GM18861 (cell line): ENCODE measurements at regions not wholly inside any gene's neighbourhood (a gene's known extent, or its start where the extent isn't known, plus 50 kb on each side); places are given as distances from the start of the nearest gene placed in this dataset.

Source experiments
- ATAC-seq: cut with Tn5 transposase; IDR thresholded peaks from one replicate; pipeline ENCODE4 v1.9.1; 2021; ENCODE audit not compliant: unreplicated experiment

DNA sequence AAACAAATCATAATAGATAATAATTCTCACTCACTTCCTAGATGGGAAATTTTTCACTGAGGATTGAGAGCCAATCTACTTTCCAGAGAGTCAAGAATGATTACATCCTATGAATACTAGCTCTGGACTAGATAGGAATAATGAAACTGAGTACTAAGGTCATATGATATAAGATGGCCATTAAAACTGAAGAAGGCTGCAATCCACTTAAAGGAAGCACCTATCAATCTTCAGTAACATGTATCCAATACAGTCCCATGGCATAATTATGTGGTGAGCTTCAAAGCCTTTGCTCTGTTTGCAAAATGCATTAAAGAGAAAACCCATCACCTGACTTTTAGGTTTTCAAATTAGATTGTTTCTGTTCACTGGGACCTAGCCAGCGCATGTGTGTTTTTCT is 398.0 kb upstream of the MEIS1 start:
- ATAC-seq: no peak

DNA sequence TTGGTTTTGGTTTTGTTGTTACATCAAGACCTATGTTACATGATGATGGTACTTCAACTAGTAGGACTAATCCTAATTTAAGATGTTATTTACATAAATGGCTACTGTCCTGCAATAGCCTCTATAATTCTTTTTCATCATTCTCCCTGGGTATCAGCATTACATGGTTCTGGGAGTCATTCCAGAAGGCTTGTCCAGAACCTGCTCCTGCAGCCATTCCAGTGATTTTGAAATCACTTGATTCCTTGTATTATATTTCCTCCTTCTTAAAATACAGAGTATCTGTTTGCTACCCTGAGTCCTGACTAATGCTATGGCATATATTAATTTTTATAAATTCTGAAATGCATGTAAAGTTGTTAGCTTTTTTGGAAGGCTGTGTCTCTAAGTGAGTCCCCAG is 400.5 kb upstream of the MEIS1 start:
- ATAC-seq: no peak

DNA sequence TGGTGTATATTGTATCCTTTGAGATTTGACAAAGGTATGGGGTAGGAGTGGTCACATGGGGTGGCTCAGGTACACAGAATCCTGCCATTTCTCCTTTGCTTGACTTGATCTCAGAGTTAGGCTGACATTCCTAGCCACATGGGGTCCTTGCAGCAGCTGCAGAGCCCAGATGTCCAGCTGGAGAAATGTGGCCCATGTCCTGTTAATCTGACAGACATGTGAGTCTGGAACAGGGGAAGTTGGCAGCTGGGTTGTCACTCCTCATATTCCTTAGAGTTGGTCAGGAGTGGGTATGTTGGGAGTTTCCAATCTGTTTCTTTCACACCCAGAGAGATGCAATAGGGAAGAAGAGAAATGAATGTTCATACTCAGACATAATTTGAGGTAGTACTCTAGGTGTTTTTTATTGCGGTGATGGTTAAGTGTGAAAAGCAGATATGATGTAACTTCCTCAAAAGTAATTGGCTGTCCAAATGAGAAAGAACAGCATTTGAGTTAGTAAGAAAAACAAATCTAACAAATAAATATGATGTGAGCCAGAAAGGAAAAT is 402.6 kb upstream of the MEIS1 start:
- no peak for ATAC-seq

DNA sequence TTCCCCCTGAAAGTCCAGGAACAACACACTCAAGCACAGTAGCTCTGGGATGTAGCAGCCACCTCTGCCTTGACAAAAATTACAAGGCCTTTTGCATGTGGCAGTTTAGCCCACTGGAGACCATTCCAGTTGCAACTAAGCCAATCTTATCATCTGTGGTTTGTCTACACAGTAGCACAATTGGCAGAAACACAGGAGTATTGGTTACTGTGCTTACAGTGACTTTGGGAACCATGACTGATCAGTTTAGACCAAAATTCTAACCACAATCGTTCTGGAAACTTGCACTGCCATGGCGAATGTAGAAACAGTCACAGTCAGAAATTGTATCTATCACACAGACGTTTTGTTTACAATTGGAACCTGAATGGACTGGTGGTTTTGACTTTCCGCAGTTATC is 403.7 kb upstream of the MEIS1 start:
- ATAC-seq: no peak

DNA sequence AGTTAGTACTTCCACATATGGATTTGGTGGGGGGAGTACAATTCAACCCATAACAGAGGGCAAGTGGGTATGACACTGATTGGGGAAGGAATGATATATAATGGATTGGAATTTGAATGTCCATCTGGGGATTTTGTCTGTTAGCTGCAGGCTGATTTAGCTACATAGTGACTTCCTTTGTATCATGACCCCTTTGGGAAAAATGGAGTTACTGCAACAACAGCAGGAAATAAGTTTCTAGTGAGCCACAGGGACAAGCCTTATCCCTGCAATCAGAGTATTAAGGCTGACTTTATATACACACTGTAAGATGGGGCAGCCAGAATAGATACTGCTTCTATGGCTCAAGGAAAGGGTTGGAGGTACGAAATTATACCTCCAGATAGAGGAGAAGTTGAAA is 404.4 kb upstream of the MEIS1 start:
- no peak for ATAC-seq

DNA sequence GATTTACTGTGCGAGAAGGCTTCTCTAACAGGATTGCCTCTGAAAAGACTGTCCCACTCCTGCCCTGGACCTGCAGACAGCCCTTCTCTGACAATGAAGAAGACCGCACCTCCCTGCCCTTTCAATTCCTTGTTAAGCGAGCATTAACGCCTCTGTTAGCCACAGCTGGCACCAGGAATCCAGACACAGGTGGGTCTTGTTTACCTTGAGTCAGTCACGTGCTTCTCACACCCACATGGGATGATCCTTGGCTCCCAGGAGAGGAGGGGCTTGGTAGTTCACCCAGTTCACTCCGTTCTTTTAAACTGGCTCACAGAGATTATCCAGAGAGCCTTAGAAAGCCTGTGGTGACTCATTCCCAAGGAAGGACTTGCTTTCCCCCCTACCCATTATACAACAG is 410.5 kb upstream of the MEIS1 start:
- no peak for ATAC-seq

DNA sequence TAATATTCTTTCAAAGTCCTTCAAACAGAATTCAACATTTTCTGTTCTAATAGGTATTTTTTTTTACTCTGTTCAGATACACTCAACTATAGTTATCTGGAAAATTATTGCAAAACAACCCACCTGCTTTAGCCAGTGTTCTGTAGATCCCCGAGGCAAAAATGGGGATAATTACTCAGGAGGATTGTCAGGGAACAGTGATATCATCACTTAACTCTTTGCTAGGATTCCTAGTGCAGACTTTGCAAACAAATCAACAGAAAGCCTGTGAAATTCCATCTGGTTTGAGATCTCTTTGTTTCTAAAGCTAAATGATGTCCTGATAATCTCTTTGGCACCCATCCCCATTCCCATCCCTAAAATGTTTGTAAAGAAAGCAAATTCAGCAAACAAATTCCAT is 413.6 kb upstream of the MEIS1 start:
- no peak for ATAC-seq

DNA sequence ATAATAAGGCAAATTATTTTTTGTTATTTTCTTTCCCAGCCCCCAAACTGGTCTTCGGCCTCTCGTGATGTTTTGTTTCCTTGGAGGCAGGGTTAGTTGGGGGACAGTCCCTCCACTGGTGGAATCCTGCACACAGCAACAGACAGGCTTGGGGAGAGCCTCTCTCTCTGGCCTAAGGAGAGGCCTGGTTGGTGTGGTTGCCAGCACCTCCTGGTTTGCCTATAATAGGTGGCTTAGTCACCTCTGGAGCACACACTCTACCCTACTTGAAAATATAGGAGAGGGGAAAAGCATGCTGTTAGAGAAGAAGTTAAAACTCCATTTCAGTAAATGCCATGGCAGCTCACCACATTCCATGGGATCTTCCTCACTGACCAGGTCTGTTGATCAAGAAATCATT is 417.2 kb upstream of the MEIS1 start:
- no peak for ATAC-seq

DNA sequence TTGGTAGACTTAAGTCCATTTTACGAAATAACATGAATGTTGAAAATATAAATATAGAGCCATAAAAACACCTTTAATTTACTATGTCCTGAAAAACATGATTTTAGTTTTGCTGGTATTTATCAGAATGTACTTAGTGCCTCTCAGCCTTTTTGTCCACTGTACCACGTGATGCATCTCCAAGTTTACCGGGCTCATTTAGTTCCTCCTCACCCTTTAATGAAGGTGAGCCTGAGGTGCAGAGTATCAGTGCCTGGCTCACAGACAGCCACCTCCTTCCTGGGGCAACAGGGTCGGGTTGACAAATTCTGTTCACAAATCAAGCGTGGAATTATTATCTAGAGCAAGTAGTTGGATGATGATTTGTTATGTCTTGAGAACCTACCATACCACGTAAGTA is 420.5 kb upstream of the MEIS1 start:
- ATAC-seq: no peak

DNA sequence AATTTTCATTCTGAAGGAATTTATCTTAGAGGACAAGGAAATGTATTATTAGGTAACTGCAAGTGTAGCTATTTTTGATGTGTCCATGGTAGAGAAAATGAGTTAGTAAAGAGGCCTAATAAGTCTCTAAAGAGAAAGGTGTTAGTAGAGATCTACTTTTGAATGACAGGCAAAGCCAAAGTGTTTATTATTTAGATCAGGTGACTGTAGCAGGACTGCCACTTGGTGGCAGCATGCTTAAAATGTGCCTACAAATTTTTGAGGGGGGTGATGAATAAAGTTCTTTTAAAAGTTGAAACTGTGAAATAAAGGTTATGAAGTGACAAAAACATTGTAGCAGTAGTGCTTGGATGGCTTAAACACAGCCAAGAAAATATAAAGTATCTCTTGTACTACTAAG is 421.5 kb upstream of the MEIS1 start:
- ATAC-seq: no peak

DNA sequence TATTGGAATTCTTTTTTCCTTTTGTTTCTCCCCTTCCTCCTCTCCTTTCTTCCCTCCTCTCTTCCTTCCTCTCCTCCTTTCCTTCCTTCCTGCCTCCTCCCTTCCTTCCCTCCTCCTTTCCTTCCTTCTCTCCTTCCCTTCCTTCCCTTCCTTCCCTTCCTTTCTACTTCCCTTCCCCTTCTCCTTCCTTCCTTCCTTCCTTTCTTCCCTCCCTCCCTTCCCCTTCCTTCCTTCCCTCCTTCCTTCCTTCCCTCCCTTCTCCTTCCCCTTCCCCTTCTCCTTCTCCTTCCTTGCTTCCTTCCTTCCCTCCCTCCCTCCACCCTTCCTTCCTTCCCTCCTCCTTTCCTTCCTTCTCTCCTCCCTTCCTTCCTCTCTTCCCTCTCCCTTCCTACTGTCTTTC is 431.0 kb upstream of the MEIS1 start:
- ATAC-seq: no peak

DNA sequence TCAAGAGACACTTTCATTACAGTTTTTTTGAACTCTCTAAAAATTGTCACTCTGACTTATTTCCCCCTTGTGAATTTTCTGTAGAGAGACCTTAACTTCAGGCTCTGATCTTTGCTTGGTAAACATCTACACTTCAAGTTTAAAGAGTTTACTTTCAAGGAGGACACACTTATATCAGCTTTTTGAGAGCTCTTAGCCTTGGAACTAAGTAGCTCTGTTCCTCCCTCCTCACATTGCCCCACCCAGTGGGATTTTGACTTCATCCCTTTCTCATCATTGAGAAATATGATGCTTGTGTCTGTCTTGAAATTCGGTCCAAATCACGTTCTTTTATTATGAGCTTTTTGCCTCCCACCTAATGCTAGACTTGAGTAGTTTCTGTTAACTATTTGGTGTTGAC is 433.4 kb upstream of the MEIS1 start:
- ATAC-seq: no peak

DNA sequence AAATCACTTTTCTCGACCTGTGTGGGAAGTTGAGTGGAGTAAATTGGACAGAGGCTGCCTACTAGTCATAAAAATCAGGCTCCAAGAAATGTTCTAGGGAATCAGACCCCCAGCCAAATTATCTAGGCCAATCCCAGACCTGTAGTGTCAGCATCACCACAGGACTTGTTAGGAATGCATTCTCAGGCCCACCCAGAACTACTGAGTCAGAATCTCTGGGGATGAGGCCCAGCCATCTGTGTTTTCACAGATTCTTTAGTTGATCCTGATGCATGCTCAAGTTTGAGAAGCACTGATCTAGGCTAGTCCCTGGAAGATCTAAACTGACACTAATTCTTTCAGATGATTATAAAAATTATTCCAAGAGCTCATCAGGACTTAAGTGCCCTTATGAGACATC is 434.0 kb upstream of the MEIS1 start:
- no peak for ATAC-seq

DNA sequence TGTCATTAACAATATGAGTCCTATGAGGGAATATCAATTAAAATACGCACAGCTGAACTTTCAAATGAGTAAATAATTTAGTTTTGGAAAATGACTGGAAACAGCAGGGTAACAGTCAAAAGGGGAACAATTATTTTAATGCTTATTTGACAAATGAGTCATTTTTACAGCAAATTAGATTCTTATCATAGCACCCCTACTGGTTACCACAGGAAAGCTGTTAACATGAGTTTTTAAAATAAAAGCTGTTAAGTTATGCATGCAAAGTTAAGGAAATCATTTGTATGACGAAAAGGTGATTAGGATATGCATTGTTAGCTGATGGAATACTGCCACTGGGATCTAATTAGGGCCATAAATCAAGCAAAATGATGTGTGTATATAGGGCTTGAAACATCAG is 435.1 kb upstream of the MEIS1 start:
- ATAC-seq: no peak

DNA sequence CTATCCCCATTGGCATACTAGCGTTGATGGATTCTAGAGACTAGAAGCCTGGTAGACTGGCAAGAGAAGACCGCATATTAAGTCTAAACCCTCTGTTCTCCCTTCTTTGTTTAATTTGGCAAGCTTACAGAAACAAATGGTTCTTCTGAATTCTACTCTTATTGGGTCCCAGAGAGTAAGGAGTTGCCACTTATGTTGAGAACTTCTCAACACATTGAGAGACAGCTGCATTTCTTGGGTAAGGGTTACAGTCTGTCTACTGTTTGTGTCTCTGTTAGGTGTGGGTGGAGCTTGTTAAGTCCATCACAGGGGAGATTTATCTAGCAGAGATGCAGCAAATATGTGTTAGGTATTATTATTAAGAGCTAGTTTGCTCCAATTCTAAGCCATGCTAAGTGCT is 435.8 kb upstream of the MEIS1 start:
- no peak for ATAC-seq

DNA sequence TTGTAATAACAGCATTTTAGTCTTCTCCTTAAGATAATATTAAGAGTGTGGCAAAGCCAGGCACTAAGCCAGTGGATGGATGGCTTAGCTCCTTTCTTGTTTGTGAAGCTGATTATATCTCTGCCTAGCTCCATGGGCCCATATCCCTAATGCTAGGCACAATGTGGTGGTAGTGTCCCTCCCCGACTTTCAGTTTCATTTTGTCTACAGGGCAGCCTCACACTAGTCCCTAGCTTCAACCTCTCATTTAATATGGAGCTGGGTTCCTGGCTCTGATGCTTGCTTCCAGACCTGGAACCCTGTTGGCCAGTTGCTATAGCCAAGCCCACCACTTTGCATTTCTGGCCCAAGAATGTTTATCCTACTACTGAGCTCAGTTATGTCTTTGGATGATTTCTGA is 437.0 kb upstream of the MEIS1 start:
- no peak for ATAC-seq

DNA sequence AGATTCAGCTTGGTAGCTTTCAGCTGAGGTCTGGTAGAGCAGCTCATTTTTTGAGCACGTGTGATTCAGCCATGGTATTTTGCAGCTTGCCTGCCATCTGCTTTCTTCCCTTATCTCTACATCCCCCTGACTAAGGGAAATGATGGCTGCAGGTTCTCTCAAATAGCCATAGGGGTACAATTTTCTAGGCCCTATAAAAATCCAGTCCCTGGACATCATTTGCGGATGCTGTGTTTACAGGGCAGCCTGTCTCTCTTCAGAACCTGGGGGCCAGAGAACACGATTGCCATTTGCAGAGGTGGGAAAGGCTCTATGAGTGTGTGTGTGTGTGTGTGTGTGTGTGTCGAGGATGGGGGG is 442.7 kb upstream of the MEIS1 start:
- ATAC-seq: no peak

DNA sequence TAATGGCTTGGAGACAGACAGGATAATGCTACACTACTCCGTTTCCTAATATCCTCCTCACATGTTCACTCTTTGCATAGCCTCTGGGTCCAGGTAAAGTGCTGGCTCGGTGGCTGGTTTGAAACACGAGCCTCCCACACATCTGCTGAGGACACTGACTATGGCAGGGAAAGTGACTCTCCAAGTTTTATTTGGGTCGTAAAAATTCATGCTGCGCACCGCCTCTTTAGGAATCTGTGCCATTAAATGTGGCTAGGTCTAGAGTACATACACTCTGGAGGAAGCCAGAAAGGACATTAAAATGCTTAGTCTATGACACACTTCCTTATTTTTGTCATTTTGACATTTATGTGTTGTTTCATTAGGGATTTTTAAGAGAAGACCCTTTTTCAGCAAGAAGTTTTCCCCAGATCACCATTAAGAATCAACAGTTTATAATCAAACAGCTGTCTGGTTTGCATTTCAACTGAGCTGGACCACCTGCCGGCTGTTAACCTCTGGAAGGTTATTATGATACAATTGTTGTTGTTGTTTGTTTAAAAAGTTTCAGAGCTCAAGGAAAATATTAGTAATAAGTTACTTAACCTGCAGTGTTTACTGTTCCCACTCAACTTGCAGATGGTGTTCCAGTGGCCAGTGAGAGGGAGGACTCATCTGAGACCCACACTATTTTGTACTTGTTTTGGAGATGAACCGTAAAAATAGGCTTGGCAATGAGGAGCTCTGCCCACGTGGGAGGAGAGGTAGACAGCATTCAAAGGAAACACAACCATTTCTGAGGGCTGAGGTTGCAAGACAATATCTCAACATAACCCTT is 443.3 kb upstream of the MEIS1 start:
- no peak for ATAC-seq

DNA sequence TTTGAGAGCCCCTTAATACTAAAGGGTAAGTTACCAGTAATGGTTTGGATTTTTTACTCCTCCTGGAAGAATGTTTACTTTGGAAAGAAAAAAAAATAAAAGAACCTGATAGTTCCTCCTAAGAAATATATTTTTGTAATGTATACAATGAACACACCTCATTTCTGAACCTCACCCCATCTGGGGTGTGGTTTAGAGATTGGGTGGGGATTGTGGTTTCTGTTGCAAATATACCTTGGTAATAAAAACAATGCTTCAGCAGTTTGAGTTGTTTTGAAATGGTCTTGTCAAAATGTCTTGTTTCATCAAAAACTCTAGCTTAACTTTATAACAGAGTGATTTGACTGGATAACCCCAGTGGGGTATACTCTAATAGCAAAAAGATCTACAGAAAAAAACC is 448.9 kb upstream of the MEIS1 start:
- ATAC-seq: no peak

DNA sequence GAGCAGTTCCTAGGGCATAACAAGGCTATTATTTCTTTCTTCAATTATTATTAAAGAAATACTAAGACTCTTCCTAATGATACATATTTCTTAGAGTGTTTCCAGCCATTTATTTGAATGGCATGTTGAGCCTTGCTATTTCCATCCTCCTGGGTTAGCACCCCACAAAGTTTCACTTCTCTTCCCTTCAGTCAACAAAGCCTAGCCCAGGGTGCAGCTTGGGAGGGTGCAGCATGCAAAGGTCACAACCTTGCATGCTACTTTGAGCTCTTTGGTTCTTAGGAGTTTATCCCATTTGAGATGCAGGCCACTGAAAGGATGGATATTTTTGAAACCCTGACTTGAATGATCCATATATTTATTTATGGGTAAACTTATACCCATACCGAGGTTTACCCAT is 454.4 kb upstream of the MEIS1 start:
- no peak for ATAC-seq

DNA sequence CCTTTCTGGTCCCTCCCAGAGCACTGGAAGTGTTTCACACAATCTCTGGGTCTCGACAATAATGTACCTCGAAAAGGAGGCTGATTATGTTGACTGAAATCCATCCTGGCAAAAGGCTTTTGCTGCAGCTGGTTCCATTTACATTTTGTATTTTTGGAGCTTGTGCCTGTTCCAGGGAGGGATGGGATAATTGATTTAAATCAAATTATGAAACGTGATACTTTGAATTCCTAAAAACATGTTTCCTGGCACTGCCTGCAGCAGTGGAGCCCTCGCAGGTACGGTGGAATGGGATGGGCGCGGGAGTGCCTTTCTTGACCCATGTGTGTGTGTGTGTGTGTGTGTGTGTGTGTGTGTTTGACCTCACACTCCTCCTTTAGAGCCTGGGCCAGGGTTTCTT is 455.5 kb upstream of the MEIS1 start:
- no peak for ATAC-seq

DNA sequence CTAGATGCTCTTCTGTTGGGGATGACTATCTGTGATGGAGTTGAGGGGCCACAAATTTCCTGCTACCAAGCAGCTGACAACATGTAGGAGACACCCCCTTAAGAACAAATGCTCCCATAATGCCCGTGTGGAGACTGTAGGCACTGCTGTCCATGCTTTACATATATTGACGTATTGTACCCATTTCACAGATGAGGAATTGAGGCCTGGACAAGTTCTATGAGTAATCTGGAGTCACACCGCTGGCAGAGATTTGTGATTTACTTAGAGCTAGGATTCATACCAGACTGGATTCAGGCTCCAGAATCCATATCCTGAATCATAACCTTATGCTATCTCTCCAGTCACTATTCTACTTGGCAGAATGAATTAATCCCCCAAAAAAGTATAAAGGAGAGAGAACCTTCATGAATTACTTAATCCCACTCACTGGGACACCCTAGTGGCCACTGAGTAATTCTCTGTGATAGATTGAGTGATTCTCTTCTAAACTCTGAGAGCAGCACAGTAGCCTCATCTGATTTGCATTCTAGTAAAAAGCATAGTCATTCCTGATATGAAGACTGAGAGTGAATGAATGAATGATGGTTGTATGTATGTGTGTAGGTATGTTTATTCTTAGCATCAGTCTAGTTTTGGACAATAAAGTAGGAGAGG is 460.7 kb upstream of the MEIS1 start:
- no peak for ATAC-seq

DNA sequence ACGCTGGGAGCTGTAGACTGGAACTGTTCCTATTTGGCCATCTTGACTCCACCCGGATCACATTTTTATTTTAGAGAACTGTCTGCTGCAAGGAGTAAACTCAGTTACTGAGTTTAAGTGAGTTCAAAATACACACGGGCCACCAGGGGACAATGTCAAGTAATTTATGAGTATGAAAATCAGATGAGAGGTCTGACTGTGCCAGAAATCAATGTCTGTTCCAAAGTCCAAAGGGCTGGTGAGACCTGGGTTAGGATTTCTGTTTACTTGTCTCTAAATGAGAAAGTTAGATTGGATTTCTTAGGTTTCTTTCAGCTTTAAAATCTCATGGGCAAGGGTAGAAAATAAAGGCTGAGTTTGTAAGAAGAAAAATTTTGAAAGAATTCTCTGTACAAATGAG is 465.8 kb upstream of the MEIS1 start:
- ATAC-seq: no peak
